ENCODE measurements at regions not wholly inside any gene's neighbourhood (a gene's known extent, or its start where the extent isn't known, plus 50 kb on each side); places are given as distances from the start of the nearest gene placed in this dataset.

GRCh38 chr9:92177591-92177990 lies 62.4 kb upstream of the SPTLC1 start:
- 59 to 67% methylated on average over 5 of the region's 5 CpGs for WGBS, 2 donors
- Histone ChIP-seq H3K4me3 (no peak overlapping the region), H3K9me3 (peaks cover 0 to 4% (median 0%) of the 10 kb centered on the region in 3 donors), H3K36me3 (replicated peaks in 1 of 2; ENCODE audit: insufficient read depth in 1 of 2, low read depth in 2 of 2) (no peaks in the 10 kb centered on the region), H3K27ac (no peak overlapping the region), H3K27me3 (no peaks in the 10 kb centered on the region), H3K4me1 (no peaks in the 10 kb centered on the region)
- no peak for ATAC-seq
- TF ChIP-seq CTCF (IDR thresholded peaks at IDR 0.05) (no peak), POLR2A (IDR thresholded peaks at IDR 0.05) (no peak)
- DNase-seq = no peak
- intact Hi-C loops (cut with DNase I) = loop anchor here (10.0 kb wide), 1 partner anchor 57 kb away; no protein-coding TSS in a partner anchor

- peaks cover 0 to 4% (median 0%) of the 10 kb centered on the region in 3 donors for H3K9me3 ChIP-seq
- DNase-seq (no peak), ATAC-seq (no peak)
- no peak overlapping the region for H3K27ac ChIP-seq
- no peak for TF ChIP-seq CTCF (IDR thresholded peaks at IDR 0.05)
- TF ChIP-seq POLR2A (IDR thresholded peaks at IDR 0.05) = no peak
- H3K4me1 ChIP-seq = no peaks in the 10 kb centered on the region
- H3K27me3 ChIP-seq = no peaks in the 10 kb centered on the region
- no peaks in the 10 kb centered on the region for H3K36me3 ChIP-seq (replicated peaks in 1 of 2; ENCODE audit: insufficient read depth in 1 of 2, low read depth in 2 of 2)
- intact Hi-C loops (cut with DNase I) = loop anchor here (10.0 kb wide), 1 partner anchor 58 kb away; no protein-coding TSS in a partner anchor
- 84 to 89% methylated on average over 5 of the region's 5 CpGs for WGBS, 2 donors
- H3K4me3 ChIP-seq = no peak overlapping the region
These were observed 61.6 kb upstream of the SPTLC1 start for GRCh38 chr9:92176800-92177185.

GRCh38 chr9:92176068-92176799 lies 61.0 kb upstream of the SPTLC1 start:
- Histone ChIP-seq H3K9me3 (no peaks in the 10 kb centered on the region), H3K27ac (no peak overlapping the region), H3K4me1 (no peaks in the 10 kb centered on the region), H3K36me3 (replicated peaks in 1 of 2; ENCODE audit: insufficient read depth in 1 of 2, low read depth in 2 of 2) (no peaks in the 10 kb centered on the region), H3K4me3 (no peak overlapping the region), H3K27me3 (no peaks in the 10 kb centered on the region)
- WGBS, 2 donors = 76 to 82% methylated on average over 9 of the region's 9 CpGs
- intact Hi-C loops (cut with DNase I) = loop anchor here (10.0 kb wide), 1 partner anchor 59 kb away; no protein-coding TSS in a partner anchor
- ATAC-seq = no peak
- no peak for DNase-seq
- TF ChIP-seq POLR2A (IDR thresholded peaks at IDR 0.05) (no peak), CTCF (IDR thresholded peaks at IDR 0.05) (no peak)

- H3K4me3 ChIP-seq = no peak overlapping the region
- no peaks in the 10 kb centered on the region for H3K4me1 ChIP-seq
- 88% methylated on average over 2 of the region's 2 CpGs; no CpG with 5 or more reads in 1 of the 2 donors for WGBS, 2 donors
- H3K36me3 ChIP-seq (replicated peaks in 1 of 2; ENCODE audit: insufficient read depth in 1 of 2, low read depth in 2 of 2) = no peaks in the 10 kb centered on the region
- intact Hi-C loops (cut with DNase I) = loop anchor here (10.0 kb wide), 1 partner anchor 59 kb away; no protein-coding TSS in a partner anchor
- H3K27ac ChIP-seq = no peak overlapping the region
- TF ChIP-seq POLR2A (IDR thresholded peaks at IDR 0.05) = no peak
- TF ChIP-seq CTCF (IDR thresholded peaks at IDR 0.05) = no peak
- ATAC-seq (no peak), DNase-seq (no peak)
- H3K9me3 ChIP-seq = no peaks in the 10 kb centered on the region
- H3K27me3 ChIP-seq = no peaks in the 10 kb centered on the region
These were observed 60.2 kb upstream of the SPTLC1 start for GRCh38 chr9:92175441-92175840.

- H3K27ac ChIP-seq = no peak overlapping the region
- no peak overlapping the region for H3K4me3 ChIP-seq
- no peaks in the 10 kb centered on the region for H3K36me3 ChIP-seq (replicated peaks in 1 of 2; ENCODE audit: insufficient read depth in 1 of 2, low read depth in 2 of 2)
- TF ChIP-seq CTCF (IDR thresholded peaks at IDR 0.05) (no peak), POLR2A (IDR thresholded peaks at IDR 0.05) (no peak)
- 91 to 93% methylated on average over 4 to 7 of the region's 7 CpGs for WGBS, 2 donors
- intact Hi-C loops (cut with DNase I) = loop anchor here (10.0 kb wide), 1 partner anchor 61 kb away; no protein-coding TSS in a partner anchor
- no peak for ATAC-seq
- no peaks in the 10 kb centered on the region for H3K4me1 ChIP-seq
- DNase-seq = no peak
- no peaks in the 10 kb centered on the region for H3K27me3 ChIP-seq
- H3K9me3 ChIP-seq = no peaks in the 10 kb centered on the region
These were observed 58.1 kb upstream of the SPTLC1 start for GRCh38 chr9:92173318-92173717.
